K562 (cell line): ENCODE measurements at regions not wholly inside any gene's neighbourhood (a gene's known extent, or its start where the extent isn't known, plus 50 kb on each side); places are given as distances from the start of the nearest gene placed in this dataset.

Experiments
- ATAC-seq: fragments of 200-7000 bp; cut with Tn5 transposase; 3 replicates; pipeline ENCODE4 v1.9.1; 2020; ENCODE audit warnings: moderate library complexity
- BruUV-seq: library from RNA; stranded (reverse); fragments of 400-500 nt; replicated peaks from 2 replicates; lab custom pipeline; 2021; lab: Mats Ljungman, UMichigan
- CTCF ChIA-PET: fragments of 300-600 bp; formaldehyde crosslinking; extraction: SDS; loops from one replicate; lab custom pipeline; 2021; ENCODE audit warnings: low intra/inter-chr PET ratio; lab: Yijun Ruan, JAX
- POLR2A ChIA-PET: fragments of 300-600, 350-650 bp; sonication (Branson Sonifier 250); formaldehyde crosslinking; extraction: SDS; loops from one replicate; lab custom pipeline; 2021; ENCODE audit warnings: antibody characterized with exemption, inconsistent platforms; lab: Yijun Ruan, JAX
- DNase-seq, 4 experiments: peaks; one replicate each; pipeline versions ENCODE4 v3.0.0 to v3.0.0-alpha.2; 2011 to 2018; ENCODE audit warnings: low spot score in 3 of 4, mixed read lengths in 3 of 4; ENCODE audit errors: extremely low read depth in 1 of 4
- FAIRE-seq: peaks from 2 replicates; lab custom pipeline; 2011; peaks lifted over from hg19 to GRCh38; lab: Jason Lieb, UNC
- H2AFZ ChIP-seq: 2 replicates; pipeline ENCODE4 v1.6.0; 2011; ENCODE audit warnings: low read depth, low read length, control low read depth, inconsistent platforms
- H3K27ac ChIP-seq: fragments of 200-600 bp; 3 replicates; pipeline ENCODE4 v1.8.0; 2011; ENCODE audit warnings: low read depth, mild to moderate bottlenecking, control low read depth, inconsistent platforms, low read length, moderate library complexity, mixed read lengths; ENCODE audit errors: extremely low read depth
- H3K27me3 ChIP-seq, 2 experiments: fragments of 300-600 bp in 1 of 2; 2 replicates in 1 of 2; 3 replicates in 1 of 2; pipeline versions ENCODE4 v1.6.0 to v1.8.0; 2011; ENCODE audit warnings: inconsistent platforms in 2 of 2, low read length in 2 of 2, mild to moderate bottlenecking in 1 of 2, mixed read lengths in 1 of 2, moderate library complexity in 1 of 2; ENCODE audit not compliant: control insufficient read depth in 2 of 2, insufficient read depth in 2 of 2
- H3K36me3 ChIP-seq: fragments of 300-600 bp; 3 replicates; pipeline ENCODE4 v1.8.0; 2011; ENCODE audit warnings: mild to moderate bottlenecking, low read length, inconsistent platforms; ENCODE audit not compliant: control insufficient read depth, insufficient read depth
- H3K4me1 ChIP-seq, 2 experiments: fragments of 200-600 bp in 1 of 2; replicated peaks in 1 of 2; 2 replicates in 1 of 2; 3 replicates in 1 of 2; pipeline versions ENCODE4 v1.5.1 to v1.8.0; 2011; ENCODE audit warnings: inconsistent platforms in 2 of 2, low read length in 2 of 2, mild to moderate bottlenecking in 1 of 2, mixed read lengths in 1 of 2, moderate library complexity in 1 of 2; ENCODE audit not compliant: control insufficient read depth in 2 of 2, insufficient read depth in 2 of 2
- H3K4me2 ChIP-seq: 2 replicates; pipeline ENCODE4 v1.6.1; 2011; ENCODE audit warnings: low read length, control low read depth, inconsistent platforms, mixed read lengths; ENCODE audit not compliant: insufficient read depth
- H3K4me3 ChIP-seq: fragments of 200-600 bp; sonication (generic), shearing (Covaris generic); 2 replicates; pipeline ENCODE4 v1.5.1; 2016; ENCODE audit warnings: control low read depth, inconsistent platforms
- H3K79me2 ChIP-seq: fragments of 200-600 bp; 3 replicates; pipeline ENCODE4 v1.8.0; 2011; ENCODE audit warnings: low read length, inconsistent platforms; ENCODE audit not compliant: control insufficient read depth, insufficient read depth
- H3K9ac ChIP-seq, 2 experiments: 2 replicates each; pipeline versions ENCODE4 v1.6.0 to v1.6.1; 2011; ENCODE audit warnings: low read depth in 2 of 2, low read length in 2 of 2, control low read depth in 1 of 2, inconsistent platforms in 1 of 2, mild to moderate bottlenecking in 1 of 2, mixed read lengths in 1 of 2; ENCODE audit not compliant: insufficient read depth in 1 of 2
- H3K9me1 ChIP-seq: one replicate; pipeline ENCODE4 v1.6.0; 2011; ENCODE audit warnings: inconsistent platforms, mild to moderate bottlenecking, low read length, moderate library complexity; ENCODE audit not compliant: control insufficient read depth, insufficient read depth
- H3K9me3 ChIP-seq: replicated peaks from 2 replicates; pipeline ENCODE4 v1.5.1; 2011; ENCODE audit warnings: low read depth, low read length, inconsistent platforms; ENCODE audit not compliant: control insufficient read depth, insufficient read depth
- H4K20me1 ChIP-seq: replicated peaks from 2 replicates; pipeline ENCODE4 v1.6.1; 2011; ENCODE audit warnings: low read length, inconsistent platforms, mixed read lengths; ENCODE audit not compliant: control insufficient read depth, insufficient read depth
- CAMTA2 ChIP-seq: fragments of 250-450 bp; sonication (Bioruptor Pico); conservative IDR thresholded peaks from 2 replicates; pipeline ENCODE4 v1.5.1; 2022
- CBFA2T2 ChIP-seq: fragments of 450-650 bp; conservative IDR thresholded peaks from 2 replicates; pipeline ENCODE4 v1.6.1; 2017; ENCODE audit warnings: mild to moderate bottlenecking
- CBX2 ChIP-seq: fragments of 200-600 bp; sonication (generic); IDR thresholded peaks from one replicate; pipeline ENCODE4 v1.6.1; 2012; ENCODE audit warnings: mild to moderate bottlenecking, low read length, inconsistent platforms; ENCODE audit not compliant: insufficient read depth, poor library complexity, severe bottlenecking
- CCNT2 ChIP-seq: IDR thresholded peaks from 2 replicates; pipeline ENCODE4 v1.6.1; 2011; ENCODE audit warnings: borderline replicate concordance, low read depth, mild to moderate bottlenecking, moderate library complexity, mixed read lengths, low read length; ENCODE audit not compliant: insufficient read length; ENCODE audit errors: extremely low read depth
- KDM1A ChIP-seq, 2 experiments: fragments of 450-650 bp; IDR thresholded peaks; 2 replicates each; pipeline ENCODE4 v1.6.1; 2016; ENCODE audit warnings: mild to moderate bottlenecking in 2 of 2
- KDM4B ChIP-seq, 2 experiments: fragments of 450-650 bp in 1 of 2; sonication (generic) in 1 of 2; IDR thresholded peaks; 2 replicates each; pipeline ENCODE4 v1.6.1; 2016 to 2017; ENCODE audit warnings: borderline replicate concordance in 2 of 2, antibody characterized with exemption in 1 of 2, low read depth in 1 of 2, mild to moderate bottlenecking in 1 of 2
- MEF2A ChIP-seq: IDR thresholded peaks from 2 replicates; pipeline ENCODE4 v1.6.1; 2011; ENCODE audit warnings: low read depth, mild to moderate bottlenecking, low read length, moderate library complexity; ENCODE audit not compliant: control insufficient read depth
- MLLT1 ChIP-seq, 2 experiments: fragments of 450-650 bp; IDR thresholded peaks; 2 replicates each; pipeline ENCODE4 v1.6.1; 2016
- NFIC ChIP-seq: fragments of 450-650 bp; IDR thresholded peaks from 2 replicates; pipeline ENCODE4 v1.6.1; 2017; ENCODE audit warnings: mild to moderate bottlenecking, inconsistent platforms
- NR2C2 ChIP-seq, 2 experiments: fragments of 200-800 bp in 1 of 2; sonication (Bioruptor generic) in 1 of 2; sonication (generic) in 1 of 2; formaldehyde crosslinking in 1 of 2; IDR thresholded peaks; 2 replicates each; pipeline versions ENCODE4 v1.6.1 to v1.8.0; 2016 to 2022; ENCODE audit warnings: mild to moderate bottlenecking in 1 of 2, missing compliant biosample characterization in 1 of 2, missing genetic modification characterization in 1 of 2, missing genetic modification reagents in 1 of 2
- OTX1 ChIP-seq: fragments of 450-650 bp; formaldehyde crosslinking; IDR thresholded peaks from 2 replicates; pipeline ENCODE4 v1.4.0; 2022; ENCODE audit warnings: mild to moderate bottlenecking
- U2AF2 ChIP-seq: fragments of 200-400 bp; formaldehyde crosslinking; optimal IDR thresholded peaks from 2 replicates; pipeline ENCODE3; 2017; ENCODE audit warnings: low read depth, mild to moderate bottlenecking, low read length
- VEZF1 ChIP-seq: fragments of 200-800 bp; sonication (Bioruptor generic); IDR thresholded peaks from 2 replicates; pipeline ENCODE4 v1.6.1; 2017; ENCODE audit warnings: missing genetic modification characterization, missing compliant biosample characterization
- ZFPM2 ChIP-seq: fragments of 250-450 bp; sonication (Bioruptor Pico); IDR thresholded peaks from 2 replicates; pipeline ENCODE4 v1.5.1; 2022; ENCODE audit warnings: mild to moderate bottlenecking
- ZNF695 ChIP-seq: fragments of 450-650 bp; formaldehyde crosslinking; IDR thresholded peaks from 2 replicates; pipeline ENCODE4 v1.4.0; 2020; ENCODE audit warnings: mild to moderate bottlenecking, moderate library complexity
- ZNF778 ChIP-seq: fragments of 450-650 bp; formaldehyde crosslinking; IDR thresholded peaks from 2 replicates; pipeline ENCODE4 v1.4.0; 2020; ENCODE audit warnings: mild to moderate bottlenecking, moderate library complexity
- WGBS: fragments of 100-300 bp; shearing (Covaris generic); methylation state at CpG from one replicate; pipeline ENCODE4 v1.1.6; 2016; ENCODE audit warnings: low coverage, mixed read lengths; ENCODE audit not compliant: insufficient coverage; ENCODE audit errors: missing lambda C conversion rate; 5-methylcytosine and 5-hydroxymethylcytosine counted together
- in situ Hi-C: fragments of 300-500 bp; cut with MboI; formaldehyde crosslinking; loops from 4 replicates; pipeline ENCODE4 v1.15.0; 2018; ENCODE audit warnings: inconsistent platforms, mixed read lengths
- intact Hi-C: fragments of 100-400 bp; cut with micrococcal nuclease; formaldehyde crosslinking; loops from 2 replicates; pipeline ENCODE4 v1.14.2; 2022

- in situ Hi-C loops (no loop called here), intact Hi-C loops (no loop called here)
- no TSS peak for BruUV-seq
- CTCF ChIA-PET = no interaction called here
- no peaks in the 10 kb centered on the region; the same call in 1 of the 2 replicates for H3K9me3 ChIP-seq
- FAIRE-seq = no peak
- no peak overlapping the region for H3K4me2 ChIP-seq
- POLR2A ChIA-PET = no interaction called here
- H3K9me1 ChIP-seq = no peaks in the 10 kb centered on the region
- H2AFZ ChIP-seq = no peak overlapping the region
- H3K4me3 ChIP-seq = no peak overlapping the region
- no peak for DNase-seq
- TF ChIP-seq CAMTA2 (CRISPR knock-in tag) = no peak
- TF ChIP-seq CBFA2T2 = no peak
- TF ChIP-seq CCNT2 = no peak
- no peak for TF ChIP-seq ZNF695 (CRISPR knock-in tag)
- TF ChIP-seq KDM4B (IDR thresholded peaks at IDR 0.05; ENCODE audit: borderline replicate concordance in 2 of 2, low read depth in 1 of 2) = no peak
- TF ChIP-seq OTX1 (CRISPR knock-in tag) = no peak
- TF ChIP-seq NR2C2 (CRISPR knock-in tag; IDR thresholded peaks at IDR 0.05) = no peak
- TF ChIP-seq NR2C2 (tag; IDR thresholded peaks at IDR 0.05) = no peak
- no peak for TF ChIP-seq ZFPM2 (CRISPR knock-in tag)
- TF ChIP-seq MEF2A = no peak
- no peak for TF ChIP-seq U2AF2
- no peak for TF ChIP-seq ZNF778 (CRISPR knock-in tag)
- no peak for TF ChIP-seq KDM1A (IDR thresholded peaks at IDR 0.05)
- no peak for TF ChIP-seq MLLT1 (IDR thresholded peaks at IDR 0.05)
- no peak for TF ChIP-seq CBX2
- TF ChIP-seq VEZF1 (CRISPR knock-in tag) = no peak
- no peak for TF ChIP-seq NFIC
- H3K4me1 ChIP-seq = no peaks in the 10 kb centered on the region
- H3K36me3 ChIP-seq = no peaks in the 10 kb centered on the region
- ATAC-seq = no peak
- 0% methylated on average over 4 of the region's 4 CpGs for WGBS
- H3K9ac ChIP-seq = no peak overlapping the region
- H3K27ac ChIP-seq = no peak overlapping the region
- H3K79me2 ChIP-seq = no peaks in the 10 kb centered on the region
- H3K27me3 ChIP-seq = no peaks in the 10 kb centered on the region
- H4K20me1 ChIP-seq = no peaks in the 10 kb centered on the region
Measured at GRCh38 chr7:79912213-79912633, 222.4 kb upstream of the GNAI1 start.
